H1 (cell line): ENCODE measurements at regions not wholly inside any gene's neighbourhood (a gene's known extent, or its start where the extent isn't known, plus 50 kb on each side); places are given as distances from the start of the nearest gene placed in this dataset.

Source experiments
- CTCF ChIA-PET: fragments of 300-600 bp; sonication (Branson Sonifier 250); formaldehyde crosslinking; loops from one replicate; lab custom pipeline; 2021; ENCODE audit not compliant: partially characterized antibody; lab: Charles Lee
- POLR2A ChIA-PET: fragments of 300-600 bp; sonication (Branson Sonifier 250); formaldehyde crosslinking; loops from one replicate; lab custom pipeline; 2021; ENCODE audit warnings: inconsistent platforms; ENCODE audit not compliant: partially characterized antibody; lab: Charles Lee
- DNase-seq, 2 experiments: peaks; one replicate each; pipeline versions ENCODE4 v3.0.0 to v3.0.0-alpha.2; 2010 to 2022; ENCODE audit warnings: low spot score in 2 of 2, low read depth in 1 of 2, mixed read lengths in 1 of 2
- FAIRE-seq: peaks from 2 replicates; lab custom pipeline; 2011; peaks lifted over from hg19 to GRCh38; lab: Jason Lieb, UNC
- H2AFZ ChIP-seq: 2 replicates; pipeline ENCODE4 v1.8.1; 2012; ENCODE audit warnings: low read length, inconsistent platforms
- H2AK5ac ChIP-seq: 2 replicates; pipeline ENCODE4 v1.6.1; 2013; ENCODE audit warnings: low read depth, low read length
- H2BK120ac ChIP-seq: replicated peaks from 2 replicates; pipeline ENCODE3; 2013; ENCODE audit warnings: low read depth, low read length, inconsistent platforms
- H2BK12ac ChIP-seq: 2 replicates; pipeline ENCODE4 v1.6.1; 2013; ENCODE audit warnings: low read depth, low read length
- H2BK15ac ChIP-seq: 2 replicates; pipeline ENCODE4 v1.6.1; 2013; ENCODE audit warnings: low read length
- H2BK20ac ChIP-seq: 2 replicates; pipeline ENCODE4 v1.6.1; 2013; ENCODE audit warnings: low read length
- H2BK5ac ChIP-seq: 2 replicates; pipeline ENCODE4 v1.6.1; 2013; ENCODE audit warnings: low read depth, low read length
- H3K14ac ChIP-seq: 2 replicates; pipeline ENCODE4 v1.6.1; 2013; ENCODE audit warnings: inconsistent platforms; ENCODE audit not compliant: insufficient read length
- H3K18ac ChIP-seq: 2 replicates; pipeline ENCODE4 v1.6.1; 2013; ENCODE audit warnings: low read length; ENCODE audit errors: extremely low read depth
- H3K23ac ChIP-seq: 2 replicates; pipeline ENCODE4 v1.6.1; 2013; ENCODE audit warnings: inconsistent platforms; ENCODE audit not compliant: insufficient read length
- H3K23me2 ChIP-seq: 2 replicates; pipeline ENCODE4 v1.6.1; 2013; ENCODE audit warnings: low read depth, low read length
- H3K27ac ChIP-seq: 2 replicates; pipeline ENCODE4 v1.6.1; 2011; ENCODE audit warnings: low read depth, low read length, inconsistent platforms
- H3K27me3 ChIP-seq, 4 experiments: replicated peaks in 1 of 4; 1 replicate in 1 of 4; 2 replicates in 3 of 4; pipeline versions ENCODE4 v1.6.1 to v1.8.1; 2011 to 2013; ENCODE audit warnings: low read length in 3 of 4, mild to moderate bottlenecking in 3 of 4, inconsistent platforms in 2 of 4, mixed read lengths in 2 of 4, moderate library complexity in 1 of 4; ENCODE audit not compliant: control insufficient read depth in 3 of 4, insufficient read depth in 3 of 4; ENCODE audit errors: extremely low read depth in 1 of 4
- H3K36me3 ChIP-seq, 4 experiments: 2 replicates each; pipeline versions ENCODE4 v1.6.1 to v1.8.1; 2011 to 2013; ENCODE audit warnings: mild to moderate bottlenecking in 4 of 4, low read length in 3 of 4, moderate library complexity in 2 of 4, control low read depth in 1 of 4, inconsistent platforms in 1 of 4; ENCODE audit not compliant: insufficient read depth in 4 of 4, control insufficient read depth in 2 of 4
- H3K4ac ChIP-seq: replicated peaks from 2 replicates; pipeline ENCODE3; 2013; ENCODE audit warnings: low read length, low read depth, mixed read lengths, inconsistent platforms; ENCODE audit not compliant: insufficient read length
- H3K4me1 ChIP-seq, 4 experiments: replicated peaks in 1 of 4; 1 replicate in 1 of 4; 2 replicates in 3 of 4; pipeline versions ENCODE4 v1.6.1 to v1.8.1; 2011 to 2013; ENCODE audit warnings: low read length in 3 of 4, inconsistent platforms in 2 of 4, mixed read lengths in 1 of 4; ENCODE audit not compliant: insufficient read depth in 4 of 4, control insufficient read depth in 3 of 4
- H3K4me2 ChIP-seq, 2 experiments: 2 replicates each; pipeline versions ENCODE4 v1.6.1 to v1.8.1; 2011 to 2013; ENCODE audit warnings: low read depth in 2 of 2, low read length in 2 of 2, control low read depth in 1 of 2, inconsistent platforms in 1 of 2, mild to moderate bottlenecking in 1 of 2; ENCODE audit not compliant: insufficient read depth in 1 of 2
- H3K4me3 ChIP-seq, 4 experiments: fragments of 200-600, 300-600 bp in 1 of 4; sonication (generic), shearing (Covaris generic), sonication (Bioruptor Twin) in 1 of 4; 2 replicates each; pipeline versions ENCODE4 v1.5.1 to v1.8.1; 2011 to 2016; ENCODE audit warnings: low read length in 4 of 4, low read depth in 3 of 4, control low read depth in 2 of 4, inconsistent platforms in 2 of 4, mild to moderate bottlenecking in 2 of 4, mixed read lengths in 1 of 4, moderate library complexity in 1 of 4; ENCODE audit not compliant: insufficient read depth in 2 of 4; ENCODE audit errors: extremely low read depth in 1 of 4
- H3K56ac ChIP-seq: replicated peaks from 2 replicates; pipeline ENCODE3; 2013; ENCODE audit warnings: low read depth, mild to moderate bottlenecking, mixed read lengths, low read length, inconsistent platforms; ENCODE audit not compliant: insufficient read length
- H3K79me1 ChIP-seq: 2 replicates; pipeline ENCODE4 v1.6.1; 2013; ENCODE audit warnings: low read depth, low read length, control low read depth
- H3K79me2 ChIP-seq, 2 experiments: 2 replicates each; pipeline versions ENCODE4 v1.6.1 to v1.8.1; 2012 to 2013; ENCODE audit warnings: low read length in 2 of 2, mild to moderate bottlenecking in 2 of 2, inconsistent platforms in 1 of 2; ENCODE audit not compliant: insufficient read depth in 2 of 2, control insufficient read depth in 1 of 2
- H3K9ac ChIP-seq, 4 experiments: replicated peaks in 1 of 4; 1 replicate in 1 of 4; 2 replicates in 3 of 4; pipeline versions ENCODE4 v1.6.1 to v1.8.1; 2011 to 2013; ENCODE audit warnings: low read depth in 3 of 4, low read length in 3 of 4, control low read depth in 2 of 4, mild to moderate bottlenecking in 2 of 4, moderate library complexity in 2 of 4, inconsistent platforms in 1 of 4; ENCODE audit errors: extremely low read depth in 1 of 4
- H3K9me3 ChIP-seq, 2 experiments: 2 replicates each; pipeline versions ENCODE4 v1.6.1 to v1.8.1; 2012 to 2013; ENCODE audit warnings: mild to moderate bottlenecking in 2 of 2, moderate library complexity in 2 of 2, control low read depth in 1 of 2, inconsistent platforms in 1 of 2, low read depth in 1 of 2, low read length in 1 of 2, mixed read lengths in 1 of 2; ENCODE audit not compliant: insufficient read depth in 2 of 2
- H4K20me1 ChIP-seq, 2 experiments: replicated peaks in 1 of 2; 2 replicates each; pipeline versions ENCODE3 to v1.8.1; 2011 to 2013; ENCODE audit warnings: inconsistent platforms in 2 of 2, low read length in 2 of 2, mild to moderate bottlenecking in 1 of 2; ENCODE audit not compliant: insufficient read depth in 2 of 2, control insufficient read depth in 1 of 2
- H4K5ac ChIP-seq: 2 replicates; pipeline ENCODE4 v1.6.1; 2013; ENCODE audit warnings: low read length, low read depth, mixed read lengths, inconsistent platforms; ENCODE audit not compliant: insufficient read length
- H4K8ac ChIP-seq: 2 replicates; pipeline ENCODE4 v1.8.0; 2013; ENCODE audit warnings: mild to moderate bottlenecking, moderate library complexity, low read length, inconsistent platforms; ENCODE audit not compliant: insufficient read depth; ENCODE audit errors: extremely low read depth
- H4K91ac ChIP-seq: replicated peaks from 2 replicates; pipeline ENCODE3; 2013; ENCODE audit warnings: low read length, mixed read lengths, inconsistent platforms; ENCODE audit not compliant: insufficient read length
- CEBPB ChIP-seq: IDR thresholded peaks from 2 replicates; pipeline ENCODE4 v1.6.1; 2012; ENCODE audit warnings: low read depth, low read length
- CHD1 ChIP-seq: IDR thresholded peaks from 2 replicates; pipeline ENCODE4 v1.6.1; 2012; ENCODE audit warnings: low read depth, low read length, improper control_type of control experiment
- E2F6 ChIP-seq: IDR thresholded peaks from 2 replicates; pipeline ENCODE4 v1.6.1; 2012; ENCODE audit warnings: inconsistent platforms
- EP300 ChIP-seq, 2 experiments: IDR thresholded peaks; 1 replicate in 1 of 2; 2 replicates in 1 of 2; pipeline ENCODE4 v1.6.1; 2011 to 2012; ENCODE audit warnings: low read depth in 2 of 2, low read length in 2 of 2, mild to moderate bottlenecking in 2 of 2, borderline replicate concordance in 1 of 2, inconsistent platforms in 1 of 2, moderate library complexity in 1 of 2
- HDAC2 ChIP-seq, 2 experiments: fragments of 300-600 bp in 1 of 2; sonication (generic) in 1 of 2; IDR thresholded peaks; 2 replicates each; pipeline ENCODE4 v1.6.1; 2011 to 2012; ENCODE audit warnings: low read depth in 2 of 2, low read length in 2 of 2, mild to moderate bottlenecking in 2 of 2, moderate library complexity in 2 of 2, borderline replicate concordance in 1 of 2, inconsistent platforms in 1 of 2
- POU5F1 ChIP-seq: IDR thresholded peaks from 2 replicates; pipeline ENCODE4 v1.6.1; 2011; ENCODE audit warnings: low read depth, mild to moderate bottlenecking, low read length, moderate library complexity
- RNF2 ChIP-seq: fragments of 200-900, 300-1000 bp; sonication (generic); IDR thresholded peaks from 2 replicates; pipeline ENCODE4 v1.7.1; 2016; ENCODE audit warnings: borderline replicate concordance, low read depth, mild to moderate bottlenecking, antibody characterized with exemption, low read length; ENCODE audit not compliant: poor library complexity, severe bottlenecking; ENCODE audit errors: missing control alignments
- RXRA ChIP-seq: IDR thresholded peaks from 2 replicates; pipeline ENCODE4 v1.6.1; 2011; ENCODE audit warnings: low read depth, mild to moderate bottlenecking, low read length, moderate library complexity; ENCODE audit not compliant: insufficient read depth
- SAP30 ChIP-seq: fragments of 300-600 bp; sonication (generic); IDR thresholded peaks from 2 replicates; pipeline ENCODE4 v1.7.1; 2012; ENCODE audit warnings: low read length, moderate library complexity, mild to moderate bottlenecking, inconsistent platforms; ENCODE audit not compliant: insufficient read depth, insufficient replicate concordance
- TBP ChIP-seq: IDR thresholded peaks from 2 replicates; pipeline ENCODE4 v1.6.1; 2011; ENCODE audit warnings: low read depth, low read length, improper control_type of control experiment
- ZNF274 ChIP-seq: IDR thresholded peaks from 2 replicates; pipeline ENCODE4 v1.7.0; 2012; ENCODE audit warnings: low read length, borderline replicate concordance; ENCODE audit errors: extremely low read depth
- WGBS, 2 experiments: shearing (Covaris generic) in 1 of 2; methylation state at CpG; one replicate each; pipeline versions ENCODE4 v1.1.6 to v1.1.7; 2013 to 2015; ENCODE audit warnings: low lambda C conversion rate in 2 of 2, mixed read lengths in 2 of 2, inconsistent platforms in 1 of 2, low coverage in 1 of 2, missing lambda C conversion rate in 1 of 2; ENCODE audit not compliant: insufficient replicate concordance in 2 of 2, insufficient coverage in 1 of 2, insufficient read length in 1 of 2; ENCODE audit errors: extremely low coverage in 1 of 2, missing lambda C conversion rate in 1 of 2; 5-methylcytosine and 5-hydroxymethylcytosine counted together

GRCh38 chr5:53253421-53253871, 143.9 kb upstream of the MOCS2 start:
- no peak overlapping the region for H4K8ac ChIP-seq
- no peaks in the 10 kb centered on the region for H3K36me3 ChIP-seq
- no peak overlapping the region for H4K91ac ChIP-seq
- H3K23ac ChIP-seq = no peak overlapping the region
- CTCF ChIA-PET = interaction anchor here (0.8 kb wide), 1 partner anchor 1289 kb away, joined by 3 read pairs; no protein-coding TSS in a partner anchor
- no peak overlapping the region for H3K4me2 ChIP-seq
- FAIRE-seq (no peak), DNase-seq (no peak)
- no peak overlapping the region for H3K4me3 ChIP-seq
- H3K79me2 ChIP-seq = no peaks in the 10 kb centered on the region
- H3K14ac ChIP-seq = no peak overlapping the region
- H3K79me1 ChIP-seq = no peaks in the 10 kb centered on the region
- no peak overlapping the region for H3K18ac ChIP-seq
- H3K9ac ChIP-seq = no peak overlapping the region
- no peak overlapping the region for H2BK20ac ChIP-seq
- no peaks in the 10 kb centered on the region for H3K9me3 ChIP-seq
- no peak overlapping the region for H2BK5ac ChIP-seq
- no peak overlapping the region for H2AFZ ChIP-seq
- no peaks in the 10 kb centered on the region for H3K23me2 ChIP-seq
- H2BK12ac ChIP-seq = no peak overlapping the region
- no peak overlapping the region for H3K56ac ChIP-seq
- no peak overlapping the region for H3K4ac ChIP-seq
- POLR2A ChIA-PET = no interaction called here
- H2BK120ac ChIP-seq = no peak overlapping the region
- no peak overlapping the region for H2AK5ac ChIP-seq
- no peak overlapping the region for H4K5ac ChIP-seq
- no peaks in the 10 kb centered on the region for H4K20me1 ChIP-seq
- no peak overlapping the region for H3K27ac ChIP-seq
- no peaks in the 10 kb centered on the region for H3K4me1 ChIP-seq
- no peaks in the 10 kb centered on the region for H3K27me3 ChIP-seq
- H2BK15ac ChIP-seq = no peak overlapping the region
- WGBS, 2 experiments = 97% methylated on average over 2 of the region's 2 CpGs; no CpG with 5 or more reads in 1 of the 2 experiments
- TF ChIP-seq CHD1 = no peak
- no peak for TF ChIP-seq ZNF274
- TF ChIP-seq TBP = no peak
- TF ChIP-seq POU5F1 = no peak
- TF ChIP-seq SAP30 = no peak
- TF ChIP-seq RNF2 = no peak
- TF ChIP-seq E2F6 = no peak
- TF ChIP-seq HDAC2 (IDR thresholded peaks at IDR 0.05; ENCODE audit: borderline replicate concordance in 1 of 2, low read depth in 2 of 2, low read length in 2 of 2) = no peak
- no peak for TF ChIP-seq RXRA
- no peak for TF ChIP-seq CEBPB
- no peak for TF ChIP-seq EP300 (IDR thresholded peaks at IDR 0.05; ENCODE audit: borderline replicate concordance in 1 of 2, low read depth in 2 of 2, low read length in 2 of 2)
